ENCODE measurements at regions not wholly inside any gene's neighbourhood (a gene's known extent, or its start where the extent isn't known, plus 50 kb on each side); places are given as distances from the start of the nearest gene placed in this dataset.

- Histone ChIP-seq H3K4me1 (ENCODE audit: control insufficient read depth, insufficient read depth, low read length) (no peaks in the 10 kb centered on the region), H3K27me3 (replicated peaks; ENCODE audit: control insufficient read depth, insufficient read depth, low read length) (no peaks in the 10 kb centered on the region), H3K9me3 (ENCODE audit: control insufficient read depth, low read length) (no peaks in the 10 kb centered on the region), H3K36me3 (ENCODE audit: control insufficient read depth, insufficient read depth, low read length, severe bottlenecking) (no peaks in the 10 kb centered on the region), H3K4me3 (ENCODE audit: low read length) (no peak overlapping the region), H3K9ac (ENCODE audit: low read length) (no peak overlapping the region)
- DNase-seq (ENCODE audit: low read depth) = no peak
Observed at GRCh38 chr18:39344487-39344886, 1778.9 kb upstream of the CELF4 start.

GRCh38 chr18:39341129-39341528, 1775.5 kb upstream of the CELF4 start:
- Histone ChIP-seq H3K4me1 (ENCODE audit: control insufficient read depth, insufficient read depth, low read length) (no peaks in the 10 kb centered on the region), H3K4me3 (ENCODE audit: low read length) (no peak overlapping the region), H3K27me3 (replicated peaks; ENCODE audit: control insufficient read depth, insufficient read depth, low read length) (no peaks in the 10 kb centered on the region), H3K9me3 (ENCODE audit: control insufficient read depth, low read length) (no peaks in the 10 kb centered on the region), H3K9ac (ENCODE audit: low read length) (no peak overlapping the region), H3K36me3 (ENCODE audit: control insufficient read depth, insufficient read depth, low read length, severe bottlenecking) (no peaks in the 10 kb centered on the region)
- DNase-seq (ENCODE audit: low read depth) = no peak

- H3K36me3 ChIP-seq (ENCODE audit: control insufficient read depth, insufficient read depth, low read length, severe bottlenecking) = no peaks in the 10 kb centered on the region
- no peak overlapping the region for H3K4me3 ChIP-seq (ENCODE audit: low read length)
- no peaks in the 10 kb centered on the region for H3K27me3 ChIP-seq (replicated peaks; ENCODE audit: control insufficient read depth, insufficient read depth, low read length)
- no peak overlapping the region for H3K9ac ChIP-seq (ENCODE audit: low read length)
- no peak for DNase-seq (ENCODE audit: low read depth)
- no peaks in the 10 kb centered on the region for H3K9me3 ChIP-seq (ENCODE audit: control insufficient read depth, low read length)
- H3K4me1 ChIP-seq (ENCODE audit: control insufficient read depth, insufficient read depth, low read length) = no peaks in the 10 kb centered on the region
Observed at GRCh38 chr18:39340418-39340817, 1774.8 kb upstream of the CELF4 start.

GRCh38 chr18:39329496-39330275, 1764.1 kb upstream of the CELF4 start:
- H3K4me1 ChIP-seq (ENCODE audit: control insufficient read depth, insufficient read depth, low read length) = no peaks in the 10 kb centered on the region
- H3K9me3 ChIP-seq (ENCODE audit: control insufficient read depth, low read length) = no peaks in the 10 kb centered on the region
- DNase-seq (ENCODE audit: low read depth) = no peak
- no peaks in the 10 kb centered on the region for H3K27me3 ChIP-seq (replicated peaks; ENCODE audit: control insufficient read depth, insufficient read depth, low read length)
- no peak overlapping the region for H3K4me3 ChIP-seq (ENCODE audit: low read length)
- no peaks in the 10 kb centered on the region for H3K36me3 ChIP-seq (ENCODE audit: control insufficient read depth, insufficient read depth, low read length, severe bottlenecking)
- H3K9ac ChIP-seq (ENCODE audit: low read length) = no peak overlapping the region

GRCh38 chr18:39326772-39327171, 1761.2 kb upstream of the CELF4 start:
- H3K36me3 ChIP-seq (ENCODE audit: control insufficient read depth, insufficient read depth, low read length, severe bottlenecking) = no peaks in the 10 kb centered on the region
- H3K27me3 ChIP-seq (replicated peaks; ENCODE audit: control insufficient read depth, insufficient read depth, low read length) = no peaks in the 10 kb centered on the region
- no peak for DNase-seq (ENCODE audit: low read depth)
- no peaks in the 10 kb centered on the region for H3K4me1 ChIP-seq (ENCODE audit: control insufficient read depth, insufficient read depth, low read length)
- H3K9me3 ChIP-seq (ENCODE audit: control insufficient read depth, low read length) = no peaks in the 10 kb centered on the region
- H3K4me3 ChIP-seq (ENCODE audit: low read length) = no peak overlapping the region
- no peak overlapping the region for H3K9ac ChIP-seq (ENCODE audit: low read length)

- Histone ChIP-seq H3K27me3 (replicated peaks; ENCODE audit: control insufficient read depth, insufficient read depth, low read length) (no peaks in the 10 kb centered on the region), H3K9ac (ENCODE audit: low read length) (no peak overlapping the region), H3K9me3 (ENCODE audit: control insufficient read depth, low read length) (no peaks in the 10 kb centered on the region), H3K4me3 (ENCODE audit: low read length) (no peak overlapping the region), H3K36me3 (ENCODE audit: control insufficient read depth, insufficient read depth, low read length, severe bottlenecking) (no peaks in the 10 kb centered on the region), H3K4me1 (ENCODE audit: control insufficient read depth, insufficient read depth, low read length) (no peaks in the 10 kb centered on the region)
- DNase-seq (ENCODE audit: low read depth) = no peak
Observed at GRCh38 chr18:39325973-39326372, 1760.4 kb upstream of the CELF4 start.

GRCh38 chr18:39319141-39319540, 1753.5 kb upstream of the CELF4 start:
- no peaks in the 10 kb centered on the region for H3K36me3 ChIP-seq (ENCODE audit: control insufficient read depth, insufficient read depth, low read length, severe bottlenecking)
- H3K9me3 ChIP-seq (ENCODE audit: control insufficient read depth, low read length) = no peaks in the 10 kb centered on the region
- DNase-seq (ENCODE audit: low read depth) = no peak
- H3K9ac ChIP-seq (ENCODE audit: low read length) = no peak overlapping the region
- H3K4me3 ChIP-seq (ENCODE audit: low read length) = no peak overlapping the region
- no peaks in the 10 kb centered on the region for H3K27me3 ChIP-seq (replicated peaks; ENCODE audit: control insufficient read depth, insufficient read depth, low read length)
- H3K4me1 ChIP-seq (ENCODE audit: control insufficient read depth, insufficient read depth, low read length) = no peaks in the 10 kb centered on the region

- DNase-seq (ENCODE audit: low read depth) = no peak
- no peaks in the 10 kb centered on the region for H3K4me1 ChIP-seq (ENCODE audit: control insufficient read depth, insufficient read depth, low read length)
- H3K27me3 ChIP-seq (replicated peaks; ENCODE audit: control insufficient read depth, insufficient read depth, low read length) = no peaks in the 10 kb centered on the region
- H3K9me3 ChIP-seq (ENCODE audit: control insufficient read depth, low read length) = no peaks in the 10 kb centered on the region
- H3K4me3 ChIP-seq (ENCODE audit: low read length) = no peak overlapping the region
- no peak overlapping the region for H3K9ac ChIP-seq (ENCODE audit: low read length)
- H3K36me3 ChIP-seq (ENCODE audit: control insufficient read depth, insufficient read depth, low read length, severe bottlenecking) = no peaks in the 10 kb centered on the region
Observed at GRCh38 chr18:39318462-39318861, 1752.9 kb upstream of the CELF4 start.

- Histone ChIP-seq H3K9me3 (ENCODE audit: control insufficient read depth, low read length) (no peaks in the 10 kb centered on the region), H3K27me3 (replicated peaks; ENCODE audit: control insufficient read depth, insufficient read depth, low read length) (no peaks in the 10 kb centered on the region), H3K9ac (ENCODE audit: low read length) (no peak overlapping the region), H3K36me3 (ENCODE audit: control insufficient read depth, insufficient read depth, low read length, severe bottlenecking) (no peaks in the 10 kb centered on the region), H3K4me1 (ENCODE audit: control insufficient read depth, insufficient read depth, low read length) (no peaks in the 10 kb centered on the region), H3K4me3 (ENCODE audit: low read length) (no peak overlapping the region)
- DNase-seq (ENCODE audit: low read depth) = no peak
Observed at GRCh38 chr18:39318008-39318407, 1752.4 kb upstream of the CELF4 start.

- H3K4me1 ChIP-seq (ENCODE audit: control insufficient read depth, insufficient read depth, low read length) = no peaks in the 10 kb centered on the region
- H3K27me3 ChIP-seq (replicated peaks; ENCODE audit: control insufficient read depth, insufficient read depth, low read length) = no peaks in the 10 kb centered on the region
- no peak for DNase-seq (ENCODE audit: low read depth)
- no peak overlapping the region for H3K9ac ChIP-seq (ENCODE audit: low read length)
- no peak overlapping the region for H3K4me3 ChIP-seq (ENCODE audit: low read length)
- no peaks in the 10 kb centered on the region for H3K36me3 ChIP-seq (ENCODE audit: control insufficient read depth, insufficient read depth, low read length, severe bottlenecking)
- no peaks in the 10 kb centered on the region for H3K9me3 ChIP-seq (ENCODE audit: control insufficient read depth, low read length)
Observed at GRCh38 chr18:39314595-39314994, 1749.0 kb upstream of the CELF4 start.

- no peaks in the 10 kb centered on the region for H3K4me1 ChIP-seq (ENCODE audit: control insufficient read depth, insufficient read depth, low read length)
- H3K36me3 ChIP-seq (ENCODE audit: control insufficient read depth, insufficient read depth, low read length, severe bottlenecking) = no peaks in the 10 kb centered on the region
- no peak overlapping the region for H3K9ac ChIP-seq (ENCODE audit: low read length)
- H3K27me3 ChIP-seq (replicated peaks; ENCODE audit: control insufficient read depth, insufficient read depth, low read length) = no peaks in the 10 kb centered on the region
- H3K9me3 ChIP-seq (ENCODE audit: control insufficient read depth, low read length) = no peaks in the 10 kb centered on the region
- DNase-seq (ENCODE audit: low read depth) = no peak
- H3K4me3 ChIP-seq (ENCODE audit: low read length) = no peak overlapping the region
Observed at GRCh38 chr18:39313992-39314391, 1748.4 kb upstream of the CELF4 start.
